WTC11 (cell line): ENCODE measurements at regions not wholly inside any gene's neighbourhood (a gene's known extent, or its start where the extent isn't known, plus 50 kb on each side); places are given as distances from the start of the nearest gene placed in this dataset.

Experiments used
- ATAC-seq: fragments of 200-7000 bp; cut with Tn5 transposase; 2 replicates; pipeline ENCODE4 v1.10.0; 2021; ENCODE audit warnings: mild to moderate bottlenecking, moderate library complexity
- CTCF ChIA-PET: fragments of 300-600 bp; sonication (Branson Sonifier 250); formaldehyde crosslinking; loops from one replicate; lab custom pipeline; 2021; ENCODE audit warnings: antibody characterized with exemption; lab: Charles Lee
- POLR2A ChIA-PET: fragments of 350-600 bp; sonication (Branson Sonifier 250); formaldehyde crosslinking; loops from one replicate; lab custom pipeline; 2021; ENCODE audit warnings: antibody characterized with exemption; lab: Charles Lee
- DNase-seq: peaks from one replicate; pipeline ENCODE4 v3.0.0; 2021; ENCODE audit warnings: low spot score
- H3K27ac Mint-ChIP-seq: 2 replicates; pipeline ENCODE4 v1.8.0; 2021; ENCODE audit warnings: mixed read lengths
- H3K27me3 Mint-ChIP-seq: 2 replicates; pipeline ENCODE4 v1.8.0; 2021; ENCODE audit warnings: low read depth, mild to moderate bottlenecking, moderate library complexity, mixed read lengths
- H3K36me3 Mint-ChIP-seq: 2 replicates; pipeline ENCODE4 v1.8.0; 2021; ENCODE audit warnings: mixed read lengths
- H3K4me1 Mint-ChIP-seq: 2 replicates; pipeline ENCODE4 v1.8.0; 2022; ENCODE audit warnings: mixed read lengths
- H3K4me3 Mint-ChIP-seq: 2 replicates; pipeline ENCODE4 v1.8.0; 2021; ENCODE audit warnings: mild to moderate bottlenecking, moderate library complexity, mixed read lengths
- H3K9me3 Mint-ChIP-seq: 2 replicates; pipeline ENCODE4 v1.8.0; 2021; ENCODE audit warnings: mixed read lengths
- AFF4 ChIP-seq: sonication (generic); formaldehyde crosslinking; IDR thresholded peaks from 2 replicates; pipeline ENCODE4 v1.8.1; 2023; ENCODE audit warnings: mild to moderate bottlenecking, missing genetic modification reagents, borderline replicate concordance
- ARID4B ChIP-seq: sonication (generic); formaldehyde crosslinking; IDR thresholded peaks from 2 replicates; pipeline ENCODE4 v1.8.0; 2023; ENCODE audit warnings: missing genetic modification reagents, mild to moderate bottlenecking, borderline replicate concordance
- CBFB ChIP-seq: sonication (generic); formaldehyde crosslinking; IDR thresholded peaks from 2 replicates; pipeline ENCODE4 v1.8.1; 2022; ENCODE audit warnings: mild to moderate bottlenecking, low read depth, missing genetic modification reagents
- CREB1 ChIP-seq: sonication (generic); formaldehyde crosslinking; IDR thresholded peaks from 2 replicates; pipeline ENCODE4 v1.8.0; 2023; ENCODE audit warnings: mild to moderate bottlenecking, missing genetic modification reagents
- GTF2I ChIP-seq: fragments of 250-450 bp; sonication (Bioruptor Pico); conservative IDR thresholded peaks from 2 replicates; pipeline ENCODE4 v1.4.0; 2021; ENCODE audit warnings: mild to moderate bottlenecking
- IRF2 ChIP-seq: sonication (generic); formaldehyde crosslinking; IDR thresholded peaks from 2 replicates; pipeline ENCODE4 v1.8.0; 2022; ENCODE audit warnings: low read depth, missing genetic modification reagents, borderline replicate concordance
- PRDM15 ChIP-seq: sonication (generic); formaldehyde crosslinking; IDR thresholded peaks from 2 replicates; pipeline ENCODE4 v1.8.0; 2022; ENCODE audit warnings: missing genetic modification reagents
- RELA ChIP-seq: sonication (generic); formaldehyde crosslinking; IDR thresholded peaks from 2 replicates; pipeline ENCODE4 v1.8.1; 2022; ENCODE audit warnings: missing genetic modification reagents, mild to moderate bottlenecking, borderline replicate concordance
- RORB ChIP-seq: fragments of 250-450 bp; sonication (Bioruptor Pico); IDR thresholded peaks from 2 replicates; pipeline ENCODE4 v1.9.0; 2021; ENCODE audit warnings: mild to moderate bottlenecking
- TP53 ChIP-seq: sonication (generic); formaldehyde crosslinking; IDR thresholded peaks from 2 replicates; pipeline ENCODE4 v1.8.1; 2023; ENCODE audit warnings: mild to moderate bottlenecking, missing genetic modification reagents
- ZBTB21 ChIP-seq: sonication (generic); formaldehyde crosslinking; IDR thresholded peaks from 2 replicates; pipeline ENCODE4 v1.8.1; 2023; ENCODE audit warnings: mild to moderate bottlenecking, missing genetic modification reagents, borderline replicate concordance
- ZNF317 ChIP-seq: sonication (generic); formaldehyde crosslinking; IDR thresholded peaks from 2 replicates; pipeline ENCODE4 v1.8.1; 2023; ENCODE audit warnings: low read depth, mild to moderate bottlenecking, moderate library complexity, missing genetic modification reagents, borderline replicate concordance

- ChIA-PET POLR2A (no interaction called here), CTCF (no interaction called here)
- H3K4me3 Mint-ChIP-seq: no peak overlapping the region
- H3K36me3 Mint-ChIP-seq: no peaks in the 10 kb centered on the region
- peaks cover 20% of the 10 kb centered on the region for H3K27me3 Mint-ChIP-seq
- H3K4me1 Mint-ChIP-seq: peaks cover 56% of the 10 kb centered on the region
- DNase-seq (no peak), ATAC-seq (no peak)
- H3K9me3 Mint-ChIP-seq: no peaks in the 10 kb centered on the region
- TF ChIP-seq TP53 (CRISPR knock-in tag): no peak
- no peak for TF ChIP-seq RELA (CRISPR knock-in tag)
- TF ChIP-seq IRF2 (CRISPR knock-in tag): no peak
- no peak for TF ChIP-seq ZNF317 (CRISPR knock-in tag)
- no peak for TF ChIP-seq AFF4 (CRISPR knock-in tag)
- no peak for TF ChIP-seq ZBTB21 (CRISPR knock-in tag)
- no peak overlapping the region for H3K27ac Mint-ChIP-seq
Observed at GRCh38 chrX:69317721-69318120, 152.5 kb upstream of the PJA1 start.

GRCh38 chrX:69314436-69315348, 149.4 kb upstream of the PJA1 start:
- ChIA-PET POLR2A (no interaction called here), CTCF (interaction anchor here (0.9 to 2.3 kb wide), 2 partner anchors 73 to 507 kb away, joined by 3 to 12 read pairs; no protein-coding TSS in a partner anchor)
- TF ChIP-seq ZBTB21 (CRISPR knock-in tag) (no peak), ARID4B (CRISPR knock-in tag) (no peak), RORB (CRISPR knock-in tag) (no peak), TP53 (CRISPR knock-in tag) (no peak), CBFB (CRISPR knock-in tag) (no peak), CREB1 (CRISPR knock-in tag) (no peak), PRDM15 (CRISPR knock-in tag) (no peak), GTF2I (CRISPR knock-in tag) (no peak)
- peaks cover 49% of the 10 kb centered on the region for H3K4me1 Mint-ChIP-seq
- ATAC-seq (peak; percentile 37), DNase-seq (no peak)
- H3K36me3 Mint-ChIP-seq: no peaks in the 10 kb centered on the region
- peaks cover 18% of the 10 kb centered on the region for H3K27me3 Mint-ChIP-seq
- H3K27ac Mint-ChIP-seq: no peak overlapping the region
- no peak overlapping the region for H3K4me3 Mint-ChIP-seq
- H3K9me3 Mint-ChIP-seq: no peaks in the 10 kb centered on the region
